ENCODE measurements at regions not wholly inside any gene's neighbourhood (a gene's known extent, or its start where the extent isn't known, plus 50 kb on each side); places are given as distances from the start of the nearest gene placed in this dataset.

DNA sequence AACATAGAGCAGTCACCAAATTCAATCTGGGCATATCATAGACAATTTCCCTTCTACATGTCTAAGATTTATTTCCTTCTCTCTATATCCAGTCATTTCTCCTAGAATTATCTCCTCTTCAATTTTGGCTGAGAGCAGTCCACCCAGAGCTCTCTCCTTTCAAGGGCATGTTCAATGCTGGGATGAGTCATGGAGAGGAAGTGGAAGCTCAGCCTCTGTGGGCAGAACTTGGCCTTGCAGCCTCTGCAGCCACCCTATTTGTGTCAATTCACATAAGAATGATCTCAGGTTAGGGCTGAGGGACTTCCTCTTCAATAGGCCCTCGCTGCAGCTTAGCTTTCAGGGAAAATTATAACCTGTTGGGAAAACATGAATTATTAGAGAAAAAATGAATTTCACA is 560.8 kb downstream of the POM121L12 start:
- intact Hi-C loops (cut with DNase I; ENCODE audit: low total_unique reads), result no loop called here
- TF ChIP-seq, protein P1, sequence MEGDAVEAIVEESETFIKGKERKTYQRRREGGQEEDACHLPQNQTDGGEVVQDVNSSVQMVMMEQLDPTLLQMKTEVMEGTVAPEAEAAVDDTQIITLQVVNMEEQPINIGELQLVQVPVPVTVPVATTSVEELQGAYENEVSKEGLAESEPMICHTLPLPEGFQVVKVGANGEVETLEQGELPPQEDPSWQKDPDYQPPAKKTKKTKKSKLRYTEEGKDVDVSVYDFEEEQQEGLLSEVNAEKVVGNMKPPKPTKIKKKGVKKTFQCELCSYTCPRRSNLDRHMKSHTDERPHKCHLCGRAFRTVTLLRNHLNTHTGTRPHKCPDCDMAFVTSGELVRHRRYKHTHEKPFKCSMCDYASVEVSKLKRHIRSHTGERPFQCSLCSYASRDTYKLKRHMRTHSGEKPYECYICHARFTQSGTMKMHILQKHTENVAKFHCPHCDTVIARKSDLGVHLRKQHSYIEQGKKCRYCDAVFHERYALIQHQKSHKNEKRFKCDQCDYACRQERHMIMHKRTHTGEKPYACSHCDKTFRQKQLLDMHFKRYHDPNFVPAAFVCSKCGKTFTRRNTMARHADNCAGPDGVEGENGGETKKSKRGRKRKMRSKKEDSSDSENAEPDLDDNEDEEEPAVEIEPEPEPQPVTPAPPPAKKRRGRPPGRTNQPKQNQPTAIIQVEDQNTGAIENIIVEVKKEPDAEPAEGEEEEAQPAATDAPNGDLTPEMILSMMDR (IDR thresholded peaks at IDR 0.05), result no peak
- no peak for TF ChIP-seq POLR2A (IDR thresholded peaks at IDR 0.05)
- H3K36me3 ChIP-seq (ENCODE audit: low read depth, missing control alignments), result no peaks in the 10 kb centered on the region
- H3K27me3 ChIP-seq, result no peaks in the 10 kb centered on the region
- H3K4me3 ChIP-seq, result no peak overlapping the region
- no peak overlapping the region for H3K27ac ChIP-seq
- no peaks in the 10 kb centered on the region for H3K9me3 ChIP-seq
- WGBS, 2 donors, result 65 to 74% methylated on average over 1 of the region's 1 CpG
- DNase-seq, result no peak
- no peaks in the 10 kb centered on the region for H3K4me1 ChIP-seq

DNA sequence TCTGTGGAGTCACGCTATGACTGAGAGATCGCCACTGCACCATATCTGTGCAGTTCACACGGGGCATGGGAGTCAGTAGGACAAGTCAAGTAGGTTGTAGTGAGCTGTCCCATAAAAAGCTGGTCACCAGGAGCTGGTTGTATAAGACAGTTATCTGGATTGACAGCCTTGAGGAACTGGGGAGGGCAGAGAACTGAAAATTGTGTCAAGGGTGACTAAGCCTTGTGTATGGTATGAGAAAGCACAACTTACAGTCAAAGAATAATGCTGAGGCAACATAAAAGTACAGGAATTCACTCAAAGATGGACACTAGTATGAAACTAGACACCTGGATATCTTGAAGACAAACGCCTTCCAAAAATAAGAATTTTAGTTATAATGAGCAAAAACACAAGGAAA is 564.9 kb downstream of the POM121L12 start:
- 80 to 89% methylated on average over 4 of the region's 4 CpGs for WGBS, 2 donors
- TF ChIP-seq, protein P1 (IDR thresholded peaks at IDR 0.05), result no peak
- no peak for TF ChIP-seq POLR2A (IDR thresholded peaks at IDR 0.05)
- Histone ChIP-seq H3K4me1 (no peaks in the 10 kb centered on the region), H3K4me3 (no peak overlapping the region), H3K36me3 (ENCODE audit: low read depth, missing control alignments) (no peaks in the 10 kb centered on the region), H3K27me3 (no peaks in the 10 kb centered on the region), H3K9me3 (no peaks in the 10 kb centered on the region), H3K27ac (no peak overlapping the region)
- intact Hi-C loops (cut with DNase I; ENCODE audit: low total_unique reads), result no loop called here
- DNase-seq, result no peak

DNA sequence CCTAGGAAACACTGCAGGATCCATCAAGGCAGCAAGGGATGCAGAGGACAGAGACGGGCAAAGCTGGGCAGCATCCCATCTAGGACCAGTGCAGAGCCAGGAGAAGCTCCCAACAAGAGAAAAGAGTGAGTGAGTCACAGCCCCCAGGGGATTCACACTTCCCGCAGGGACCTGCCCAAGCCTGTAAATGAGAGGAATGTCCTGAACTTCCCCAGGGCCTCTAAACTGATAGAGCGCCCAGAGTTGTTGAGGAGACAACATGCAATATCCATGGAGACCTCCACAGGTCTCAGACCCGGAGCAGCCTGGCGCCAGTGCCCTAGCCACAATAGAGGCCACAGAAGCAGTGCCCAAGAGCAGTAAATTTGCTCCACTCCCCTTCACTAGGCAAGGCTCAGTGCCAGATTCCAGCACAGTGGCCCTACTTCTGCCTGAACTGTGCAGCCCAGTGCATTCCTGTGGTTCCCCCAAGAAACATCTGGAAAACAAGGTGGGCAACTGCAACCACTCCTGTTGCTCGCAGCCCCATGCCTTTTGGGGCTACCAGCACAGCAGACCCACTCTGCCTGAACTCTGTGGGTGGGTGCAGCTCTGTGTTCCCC is 567.5 kb downstream of the POM121L12 start:
- WGBS, 2 donors, result 87 to 92% methylated on average over 5 to 6 of the region's 6 CpGs
- Histone ChIP-seq H3K9me3 (no peaks in the 10 kb centered on the region), H3K27me3 (no peaks in the 10 kb centered on the region), H3K27ac (no peak overlapping the region), H3K36me3 (ENCODE audit: low read depth, missing control alignments) (no peaks in the 10 kb centered on the region), H3K4me3 (no peak overlapping the region), H3K4me1 (no peaks in the 10 kb centered on the region)
- no peak for DNase-seq
- no peak for TF ChIP-seq POLR2A (IDR thresholded peaks at IDR 0.05)
- TF ChIP-seq, protein P1 (IDR thresholded peaks at IDR 0.05), result no peak
- intact Hi-C loops (cut with DNase I; ENCODE audit: low total_unique reads), result no loop called here

DNA sequence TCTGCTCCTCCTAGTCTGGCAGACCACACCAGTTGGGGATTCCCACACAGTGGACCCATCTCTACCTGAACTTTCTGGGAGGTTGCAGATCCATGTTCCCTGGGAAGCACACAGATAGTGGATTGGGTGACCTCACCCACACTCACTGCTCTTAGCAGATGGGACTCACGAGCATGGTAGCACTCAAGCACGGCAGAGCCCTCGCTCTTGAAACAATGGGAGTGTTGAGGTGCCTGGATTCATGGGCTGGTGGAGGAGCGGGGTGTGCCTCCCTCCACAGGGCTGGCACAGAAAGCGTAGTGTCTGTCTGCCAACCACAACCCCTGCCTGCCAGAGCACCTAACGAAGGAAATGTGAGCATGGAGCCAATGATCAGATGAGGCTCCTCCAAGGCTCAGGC is 568.0 kb downstream of the POM121L12 start:
- no peak overlapping the region for H3K4me3 ChIP-seq
- no peaks in the 10 kb centered on the region for H3K36me3 ChIP-seq (ENCODE audit: low read depth, missing control alignments)
- H3K9me3 ChIP-seq, result no peaks in the 10 kb centered on the region
- no peaks in the 10 kb centered on the region for H3K4me1 ChIP-seq
- intact Hi-C loops (cut with DNase I; ENCODE audit: low total_unique reads), result no loop called here
- TF ChIP-seq POLR2A (IDR thresholded peaks at IDR 0.05), result no peak
- TF ChIP-seq, protein P1 (IDR thresholded peaks at IDR 0.05), result no peak
- no peak overlapping the region for H3K27ac ChIP-seq
- no peaks in the 10 kb centered on the region for H3K27me3 ChIP-seq
- WGBS, 2 donors, result 89 to 95% methylated on average over 4 to 6 of the region's 6 CpGs
- no peak for DNase-seq

DNA sequence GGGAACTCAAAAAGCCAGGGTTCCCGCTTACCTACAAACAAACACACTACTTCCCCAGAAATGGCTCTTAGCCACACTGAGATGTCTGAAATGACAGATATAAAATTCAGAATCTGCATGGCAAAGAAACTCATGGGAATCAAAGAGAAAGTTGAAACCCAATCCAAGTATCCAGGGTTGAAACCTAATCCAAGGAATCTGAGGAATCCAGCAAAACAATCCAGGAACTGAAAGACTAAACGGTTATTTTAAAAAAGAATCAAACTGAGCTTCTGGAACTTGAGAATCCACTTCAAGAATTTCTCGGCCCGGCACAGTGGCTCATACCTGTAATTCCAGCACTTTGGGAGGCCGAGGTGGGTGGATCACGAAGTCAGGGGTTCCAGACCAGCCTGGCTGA is 568.8 kb downstream of the POM121L12 start:
- intact Hi-C loops (cut with DNase I; ENCODE audit: low total_unique reads), result no loop called here
- Histone ChIP-seq H3K4me3 (no peak overlapping the region), H3K9me3 (no peaks in the 10 kb centered on the region), H3K4me1 (no peaks in the 10 kb centered on the region), H3K27me3 (no peaks in the 10 kb centered on the region), H3K36me3 (ENCODE audit: low read depth, missing control alignments) (no peaks in the 10 kb centered on the region), H3K27ac (no peak overlapping the region)
- DNase-seq, result no peak
- 65 to 73% methylated on average over 6 of the region's 6 CpGs for WGBS, 2 donors
- TF ChIP-seq POLR2A (IDR thresholded peaks at IDR 0.05), result no peak
- TF ChIP-seq, protein P1 (IDR thresholded peaks at IDR 0.05), result no peak
